Upper lobe of left lung (tissue), 6 donors: ENCODE measurements at regions not wholly inside any gene's neighbourhood (a gene's known extent, or its start where the extent isn't known, plus 50 kb on each side); places are given as distances from the start of the nearest gene placed in this dataset.

Source experiments
- ATAC-seq, 2 donors: fragments of 200-7000 bp; cut with Tn5 transposase; one replicate each; pipeline ENCODE4 v1.9.1; 2022; ENCODE audit warnings: mild to moderate bottlenecking in 2 of 2, moderate library complexity in 2 of 2; ENCODE audit not compliant: low FRiP score in 2 of 2
- DNase-seq, 2 donors: peaks; one replicate each; pipeline ENCODE4 v3.0.0-alpha.2; 2019 to 2020
- H3K27ac ChIP-seq, 4 donors: fragments of 200-600 bp; sonication (generic); one replicate each; pipeline ENCODE4 v1.5.1; 2016 to 2019
- H3K27me3 ChIP-seq, 4 donors: fragments of 200-600 bp; sonication (generic); one replicate each; pipeline ENCODE4 v1.5.1; 2017 to 2019
- H3K36me3 ChIP-seq, 4 donors: fragments of 200-600 bp; sonication (generic); one replicate each; pipeline ENCODE4 v1.5.1; 2016 to 2019
- H3K4me1 ChIP-seq, 4 donors: fragments of 200-600 bp; sonication (generic); one replicate each; pipeline ENCODE4 v1.5.1; 2018 to 2019
- H3K4me3 ChIP-seq, 4 donors: fragments of 200-600 bp; sonication (generic); one replicate each; pipeline ENCODE4 v1.5.1; 2017 to 2019; ENCODE audit warnings: mild to moderate bottlenecking in 2 of 4, moderate library complexity in 1 of 4
- H3K9me3 ChIP-seq, 4 donors: fragments of 200-600 bp; sonication (generic); one replicate each; pipeline ENCODE4 v1.5.1; 2018 to 2019
- CTCF ChIP-seq, 6 experiments: fragments of 450-650 bp in 4 of 6; fragments of 200-600 bp in 2 of 6; sonication (generic) in 2 of 6; IDR thresholded peaks; one replicate each; pipeline ENCODE4 v1.5.1; 2016 to 2019; ENCODE audit warnings: antibody characterized with exemption in 6 of 6
- EP300 ChIP-seq, 4 donors: sonication (generic); formaldehyde crosslinking; IDR thresholded peaks; one replicate each; pipeline ENCODE4 v1.5.1; 2017; ENCODE audit warnings: antibody characterized with exemption in 4 of 4, control low read depth in 2 of 4
- POLR2A ChIP-seq, 4 donors: fragments of 450-650 bp; IDR thresholded peaks; one replicate each; pipeline ENCODE4 v1.5.1; 2016 to 2017; ENCODE audit warnings: antibody characterized with exemption in 4 of 4, mild to moderate bottlenecking in 2 of 4
- POLR2AphosphoS5 ChIP-seq, 2 donors: sonication (generic); formaldehyde crosslinking; IDR thresholded peaks; one replicate each; pipeline ENCODE4 v1.5.1; 2017; ENCODE audit warnings: antibody characterized with exemption in 2 of 2
- WGBS, 2 donors: methylation state at CpG; one replicate each; pipeline ENCODE4 v1.1.5; 2017 to 2018; 5-methylcytosine and 5-hydroxymethylcytosine counted together
- donor health status: DM: no; HTN: no; CAD: no; lungs with moderate emphysema.
- donor health status: DM: no; HTN: yes; CAD: no; lungs with severe emphysema.

GRCh38 chr18:45287531-45287930 lies 327.7 kb upstream of the SLC14A2 start:
- Histone ChIP-seq H3K9me3 (no peaks in the 10 kb centered on the region), H3K36me3 (no peaks in the 10 kb centered on the region), H3K27me3 (no peaks in the 10 kb centered on the region), H3K27ac (no peak overlapping the region), H3K4me3 (no peak overlapping the region), H3K4me1 (no peaks in the 10 kb centered on the region)
- ATAC-seq: no peak
- WGBS, 2 donors: 50 to 79% methylated on average over 9 of the region's 9 CpGs
- no peak for DNase-seq
- TF ChIP-seq POLR2A (IDR thresholded peaks at IDR 0.05) (no peak), EP300 (IDR thresholded peaks at IDR 0.05) (no peak), POLR2AphosphoS5 (IDR thresholded peaks at IDR 0.05) (no peak), CTCF (IDR thresholded peaks at IDR 0.05) (no peak)

GRCh38 chr18:45290364-45290763 lies 324.9 kb upstream of the SLC14A2 start:
- ATAC-seq (no peak), DNase-seq (no peak)
- H3K27me3 ChIP-seq: no peaks in the 10 kb centered on the region
- H3K27ac ChIP-seq: no peak overlapping the region
- H3K4me1 ChIP-seq: no peaks in the 10 kb centered on the region
- 94% methylated on average over 4 of the region's 4 CpGs for WGBS, 2 donors
- H3K4me3 ChIP-seq: no peak overlapping the region
- H3K36me3 ChIP-seq: no peaks in the 10 kb centered on the region
- TF ChIP-seq CTCF (IDR thresholded peaks at IDR 0.05) (no peak), EP300 (IDR thresholded peaks at IDR 0.05) (no peak), POLR2AphosphoS5 (IDR thresholded peaks at IDR 0.05) (no peak), POLR2A (IDR thresholded peaks at IDR 0.05) (no peak)
- H3K9me3 ChIP-seq: no peaks in the 10 kb centered on the region

GRCh38 chr18:45291621-45292615 lies 323.4 kb upstream of the SLC14A2 start:
- H3K4me3 ChIP-seq: no peak overlapping the region
- DNase-seq: no peak
- H3K9me3 ChIP-seq: no peaks in the 10 kb centered on the region
- no peak overlapping the region for H3K27ac ChIP-seq
- 67 to 82% methylated on average over 17 of the region's 17 CpGs for WGBS, 2 donors
- no peaks in the 10 kb centered on the region for H3K27me3 ChIP-seq
- TF ChIP-seq POLR2A (IDR thresholded peaks at IDR 0.05): no peak
- no peak for TF ChIP-seq EP300 (IDR thresholded peaks at IDR 0.05)
- TF ChIP-seq POLR2AphosphoS5 (IDR thresholded peaks at IDR 0.05): no peak
- TF ChIP-seq CTCF (IDR thresholded peaks at IDR 0.05): no peak
- peak in 1 of 2 donors; percentile 23 for ATAC-seq
- H3K4me1 ChIP-seq: no peaks in the 10 kb centered on the region
- H3K36me3 ChIP-seq: no peaks in the 10 kb centered on the region

- Histone ChIP-seq H3K4me1 (no peaks in the 10 kb centered on the region), H3K4me3 (no peak overlapping the region), H3K27ac (no peak overlapping the region), H3K36me3 (no peaks in the 10 kb centered on the region), H3K27me3 (no peaks in the 10 kb centered on the region), H3K9me3 (no peaks in the 10 kb centered on the region)
- ATAC-seq: no peak
- DNase-seq: no peak
- TF ChIP-seq EP300 (IDR thresholded peaks at IDR 0.05) (no peak), POLR2A (IDR thresholded peaks at IDR 0.05) (no peak), CTCF (IDR thresholded peaks at IDR 0.05) (no peak), POLR2AphosphoS5 (IDR thresholded peaks at IDR 0.05) (no peak)
- 85 to 86% methylated on average over 6 of the region's 6 CpGs for WGBS, 2 donors
Measured at GRCh38 chr18:45295388-45295787, 319.9 kb upstream of the SLC14A2 start.
